Activated T-cell treated with anti-CD3 and anti-CD28 coated beads for 24 hours (primary cell): ENCODE measurements at regions not wholly inside any gene's neighbourhood (a gene's known extent, or its start where the extent isn't known, plus 50 kb on each side); places are given as distances from the start of the nearest gene placed in this dataset.
"Not testable (repeated sequence)": the region's sequence is repeated elsewhere in the genome, so short reads cannot be mapped to it uniquely, and the experiment has no call there.

Source experiments
- DNase-seq: peaks from one replicate; pipeline ENCODE4 v3.0.0-alpha.2; 2020; ENCODE audit warnings: low read depth

DNA sequence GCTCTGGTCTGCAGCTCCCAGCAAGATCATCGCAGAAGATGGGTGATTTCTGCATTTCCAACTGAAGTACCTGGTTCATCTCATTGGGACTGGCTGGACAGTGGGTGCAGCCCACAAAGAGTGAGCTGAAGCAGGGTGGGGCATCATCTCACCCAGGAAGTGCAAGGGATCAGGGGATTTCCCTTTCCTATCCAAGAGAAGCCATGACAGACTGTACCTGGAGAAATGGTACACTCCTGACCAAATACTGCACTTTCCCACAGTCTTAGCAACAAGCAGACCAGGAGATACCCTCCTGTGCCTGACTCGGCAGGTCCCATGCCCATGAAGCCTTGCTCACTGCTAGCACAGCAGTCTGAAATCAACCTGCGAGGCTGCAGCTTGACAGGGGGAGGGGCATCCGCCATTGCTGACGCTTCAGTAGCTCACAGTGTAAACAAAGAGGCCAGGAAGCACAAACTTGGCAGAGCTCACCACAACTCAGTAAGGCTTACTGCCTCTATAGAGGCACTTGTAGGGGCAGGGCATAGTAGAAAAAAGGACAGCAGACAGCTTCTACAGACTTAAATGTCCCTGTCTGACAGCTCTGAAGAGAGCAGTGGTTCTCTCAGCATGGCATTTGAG, 60.5 kb downstream of the AREG start:
- DNase-seq, result not testable (repeated sequence)

DNA sequence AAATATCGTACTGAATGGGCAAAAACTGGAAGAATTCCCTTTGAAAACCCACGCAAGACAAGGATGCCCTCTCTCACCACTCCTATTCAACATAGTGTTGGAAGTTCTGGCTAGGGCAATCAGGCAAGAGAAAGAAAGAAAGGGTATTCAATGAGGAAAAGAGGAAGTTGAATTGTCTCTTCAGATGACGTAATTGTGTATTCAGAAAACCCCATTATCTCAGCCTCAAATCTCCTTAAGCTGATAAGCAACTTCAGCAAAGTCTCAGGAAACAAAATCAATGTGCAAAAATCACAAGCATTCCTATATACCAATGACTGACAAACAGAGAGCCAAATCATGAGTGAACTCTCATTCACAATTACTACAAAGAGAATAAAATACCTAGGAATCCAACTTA, 64.4 kb downstream of the AREG start:
- DNase-seq, result not testable (repeated sequence)

DNA sequence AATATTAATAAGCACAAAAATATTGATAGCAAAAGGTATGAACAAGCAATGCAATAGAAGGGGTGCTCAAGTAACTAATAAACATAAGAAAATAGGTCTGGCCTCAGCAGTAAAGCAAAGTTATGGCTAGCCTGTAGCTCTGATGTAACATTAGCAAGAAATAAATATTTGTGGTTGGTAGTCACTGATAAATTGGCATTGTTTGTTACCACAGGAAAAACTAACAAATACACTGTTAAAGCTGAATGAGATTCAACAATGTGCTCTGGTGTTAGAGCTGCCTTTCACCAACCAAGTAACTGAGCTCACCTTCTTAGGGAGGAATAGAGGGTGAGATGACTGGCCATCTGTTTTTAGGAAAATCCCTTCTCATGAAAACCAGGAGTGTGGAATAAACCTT, 71.4 kb downstream of the AREG start:
- no peak for DNase-seq

DNA sequence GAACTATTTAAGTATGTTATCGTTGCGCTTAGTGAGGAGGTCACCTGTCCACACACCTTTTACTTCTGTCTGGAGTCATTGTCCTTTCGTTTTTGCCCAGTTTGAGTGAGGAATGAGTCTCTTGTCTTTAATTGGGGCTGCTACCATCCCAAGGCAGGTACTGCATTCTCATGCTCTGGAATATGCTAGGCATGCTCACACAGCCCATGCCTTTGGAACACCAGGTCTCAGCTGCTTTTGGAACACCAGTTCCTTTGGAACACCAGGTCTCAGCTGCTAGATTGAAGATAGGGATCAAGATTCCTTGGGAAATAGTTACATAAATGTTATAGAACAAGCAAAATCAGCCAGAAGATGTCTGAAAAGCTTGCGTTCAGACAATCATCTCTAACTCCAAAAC, 73.1 kb downstream of the AREG start:
- DNase-seq, result no peak

DNA sequence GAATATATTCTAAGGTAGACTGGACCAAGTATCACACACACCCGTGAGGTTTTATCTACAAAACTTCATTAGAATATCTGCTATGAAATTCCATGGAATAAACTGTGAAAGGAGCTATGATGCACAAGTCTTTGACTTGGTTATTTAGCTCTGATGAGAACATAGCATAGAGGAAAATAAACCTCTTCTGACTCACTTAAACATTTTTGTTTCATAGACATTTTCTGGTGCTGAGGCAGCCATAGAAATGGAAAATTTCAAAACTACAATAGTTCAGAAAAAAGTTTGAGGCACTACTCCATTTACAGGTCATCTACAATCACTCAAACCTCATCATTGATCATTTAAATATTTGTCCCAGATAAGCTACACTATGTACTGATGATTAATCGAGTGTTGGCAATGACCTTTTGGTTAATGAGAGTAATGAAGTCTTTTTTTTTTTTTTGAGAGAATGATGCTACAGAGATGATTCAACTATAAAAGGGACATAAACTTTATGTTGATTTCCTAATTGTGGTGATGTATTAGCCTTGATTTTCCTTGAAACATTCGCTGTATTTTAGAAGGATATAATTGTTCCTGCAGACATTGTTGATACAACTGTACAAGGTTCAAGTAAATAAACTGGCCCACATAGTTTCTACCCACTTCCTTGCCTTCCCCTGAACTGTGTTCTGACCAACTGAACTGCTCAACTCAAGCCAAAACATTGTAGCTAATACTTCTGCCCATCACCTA, 77.5 kb downstream of the AREG start:
- DNase-seq, result no peak

DNA sequence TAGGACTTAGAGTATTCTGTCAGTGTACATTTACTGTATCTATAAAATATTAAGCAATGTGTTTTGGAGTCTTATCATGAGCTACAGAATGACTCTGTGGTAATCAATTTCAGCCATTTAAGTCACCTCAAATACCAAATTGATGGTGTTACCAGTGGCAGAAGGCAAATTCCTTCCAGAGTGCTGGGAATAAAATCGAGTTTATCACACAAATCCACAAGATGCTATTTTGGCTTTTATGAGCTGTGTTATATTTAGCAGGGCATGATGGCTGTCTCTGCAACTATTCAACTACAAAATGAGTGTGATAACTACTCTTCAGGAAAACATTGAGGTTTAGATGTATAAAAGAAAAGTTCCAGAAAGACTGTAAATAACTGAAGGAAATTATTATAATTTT, 78.2 kb downstream of the AREG start:
- DNase-seq, result no peak

DNA sequence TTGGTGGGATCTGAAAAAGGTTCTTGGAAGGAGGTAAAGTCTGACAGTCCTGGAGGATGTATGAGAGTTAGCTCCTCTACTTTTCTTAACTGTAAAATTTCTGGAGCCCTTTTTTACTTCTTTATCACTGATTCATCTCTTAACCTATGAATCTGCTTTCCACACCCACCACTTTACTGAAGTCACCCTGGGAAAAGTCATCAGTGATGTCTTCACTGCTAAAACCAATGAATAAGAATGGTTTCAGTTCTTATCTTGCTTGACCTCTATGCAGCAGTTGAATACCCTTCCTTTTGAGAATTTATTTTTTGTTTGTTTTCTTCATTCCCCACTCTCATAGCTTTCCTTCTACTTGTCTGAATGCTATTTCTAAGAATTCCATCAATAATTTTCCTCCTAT, 80.0 kb downstream of the AREG start:
- DNase-seq, result no peak

DNA sequence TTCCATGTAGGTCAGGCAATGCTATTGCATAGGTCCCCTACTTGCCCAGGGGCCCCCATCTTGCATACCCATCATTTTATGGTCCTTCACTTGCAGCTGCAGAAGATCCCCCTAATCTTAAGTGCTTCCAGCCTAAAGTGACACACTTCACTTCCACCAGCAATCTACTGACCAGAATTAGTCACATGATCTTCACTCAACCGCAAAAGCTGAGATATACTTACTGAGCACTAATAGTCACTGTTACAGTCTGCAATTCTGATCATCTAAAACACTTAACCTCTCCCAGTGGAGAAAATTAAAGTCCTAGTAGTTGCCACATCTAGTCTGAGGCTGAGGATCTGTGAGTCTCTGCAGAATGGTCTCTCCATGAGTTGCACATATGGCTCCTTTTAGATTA, 82.1 kb downstream of the AREG start:
- DNase-seq, result no peak

DNA sequence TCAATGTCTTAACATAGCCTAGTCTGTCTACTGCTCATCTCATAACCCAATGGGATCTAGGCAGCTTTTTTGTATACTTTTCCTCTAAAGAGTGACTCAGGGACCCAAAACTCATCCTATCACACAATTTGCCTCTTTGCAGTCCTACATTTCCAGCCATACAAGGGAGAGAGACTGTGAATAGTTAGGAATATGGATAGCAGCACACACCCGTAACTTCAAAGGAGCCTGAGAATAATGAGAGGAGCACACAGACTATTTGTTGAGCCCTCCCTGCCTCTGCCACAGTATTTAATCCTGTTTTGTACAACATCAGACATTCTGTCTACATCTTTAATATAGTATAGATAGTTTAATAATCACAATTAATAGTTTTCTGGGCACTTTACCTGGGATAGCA, 83.2 kb downstream of the AREG start:
- DNase-seq, result no peak

DNA sequence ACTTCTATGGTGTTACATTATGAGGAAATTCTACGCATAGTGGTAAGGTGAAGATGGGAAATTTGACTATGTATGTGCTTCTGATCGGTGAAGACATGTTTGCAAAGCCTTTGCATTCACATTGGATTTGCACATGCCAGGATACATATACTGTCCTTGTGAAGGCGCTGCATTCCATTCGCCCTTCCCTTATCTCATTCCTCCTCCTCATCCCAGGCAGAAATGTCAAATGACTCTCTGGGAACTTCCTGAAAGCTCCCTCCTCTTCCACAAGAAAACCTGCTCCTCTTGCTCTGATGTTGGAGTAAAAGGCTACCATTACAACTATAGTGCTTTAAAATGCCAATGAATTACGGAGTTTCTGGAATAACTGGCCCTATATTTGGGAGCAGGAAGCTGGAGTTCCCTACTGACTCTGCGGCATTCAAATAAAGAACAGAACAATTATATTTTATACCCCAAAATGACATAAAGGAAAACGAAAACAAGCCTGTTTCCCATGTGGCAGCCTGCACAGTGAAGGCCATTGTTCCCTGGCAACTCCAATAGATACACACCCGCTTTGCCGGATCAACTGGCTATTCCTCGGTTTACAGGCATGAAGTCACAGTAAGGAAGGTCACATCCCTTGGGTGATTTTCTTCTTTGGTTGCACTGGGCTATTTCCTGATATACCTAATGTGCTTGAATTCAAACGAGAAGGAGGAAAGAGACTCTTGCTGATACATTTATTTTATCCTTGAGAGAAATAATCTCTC, 84.5 kb downstream of the AREG start:
- DNase-seq, result no peak

DNA sequence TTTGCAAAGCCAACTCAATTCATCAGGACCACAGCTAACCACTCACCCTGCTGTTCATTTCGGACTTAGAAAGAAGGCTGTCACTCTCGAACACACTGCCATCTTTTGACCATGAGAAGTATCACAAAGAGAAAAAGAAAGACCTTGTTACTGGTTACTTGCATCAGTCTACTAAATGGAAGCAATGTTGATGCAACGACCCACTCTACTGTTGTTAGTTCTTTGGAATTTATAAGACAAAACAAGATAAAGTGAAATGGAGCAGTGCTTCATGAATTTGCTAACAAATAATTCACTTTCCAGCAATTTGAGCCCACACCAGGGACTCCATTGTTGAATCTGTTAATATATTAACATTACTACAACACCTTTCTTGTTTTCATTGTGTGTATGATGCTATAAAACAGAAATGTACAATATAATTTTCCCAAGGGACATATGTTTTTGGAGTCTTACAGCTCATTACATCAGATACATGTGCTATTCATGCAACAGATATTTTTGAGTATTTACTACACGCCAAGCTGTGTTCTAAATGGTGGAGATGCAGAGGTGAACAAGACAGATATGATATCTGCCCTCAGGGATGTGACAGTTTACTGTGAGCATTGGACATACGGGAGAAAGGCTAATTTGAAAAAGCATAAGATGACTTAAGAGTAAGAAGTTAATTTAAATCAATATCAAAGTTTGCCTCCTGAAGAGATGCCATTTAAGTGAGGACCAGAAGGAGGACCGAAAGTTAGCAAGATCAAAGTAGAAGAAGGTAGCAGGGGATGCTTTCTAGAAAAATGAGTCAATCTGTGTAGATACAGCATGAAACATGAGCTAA, 87.2 kb downstream of the AREG start:
- no peak for DNase-seq

DNA sequence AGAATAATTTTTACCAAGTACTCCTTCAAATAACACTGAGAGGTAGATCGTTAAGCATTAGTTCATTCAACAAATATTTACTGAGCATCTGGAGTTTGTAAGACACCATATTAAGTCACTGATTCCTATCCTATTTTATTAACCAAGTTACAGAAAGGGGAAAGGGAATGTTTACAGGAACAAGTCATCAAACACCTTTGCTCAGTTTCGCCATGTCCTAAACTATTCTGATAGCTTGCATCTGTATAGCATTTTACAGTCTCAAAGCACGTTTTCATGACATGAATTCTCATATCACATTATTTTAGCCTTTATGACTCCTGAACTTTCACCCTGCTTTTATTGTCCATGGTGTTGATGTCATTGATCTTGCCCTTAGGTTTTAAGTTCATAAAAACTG, 89.2 kb downstream of the AREG start:
- no peak for DNase-seq

DNA sequence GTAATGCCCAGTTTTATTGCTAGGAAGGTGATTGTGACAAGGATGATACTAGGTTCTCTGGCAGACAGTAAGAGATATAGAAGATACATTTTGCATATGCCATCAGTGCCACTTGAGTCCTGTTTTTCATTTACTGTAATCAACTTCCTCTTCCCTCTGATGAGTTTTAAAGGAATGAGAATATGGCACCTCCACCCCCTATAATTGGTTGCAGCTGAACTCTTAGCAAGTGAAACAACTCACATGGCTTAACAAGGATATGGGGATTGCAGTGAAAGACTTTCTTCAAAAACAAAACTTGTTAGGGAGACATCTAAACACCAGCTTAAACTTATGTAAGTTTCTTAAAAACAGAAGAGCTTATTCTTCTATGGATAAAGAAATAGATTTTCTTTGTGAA, 90.0 kb downstream of the AREG start:
- DNase-seq, result no peak

DNA sequence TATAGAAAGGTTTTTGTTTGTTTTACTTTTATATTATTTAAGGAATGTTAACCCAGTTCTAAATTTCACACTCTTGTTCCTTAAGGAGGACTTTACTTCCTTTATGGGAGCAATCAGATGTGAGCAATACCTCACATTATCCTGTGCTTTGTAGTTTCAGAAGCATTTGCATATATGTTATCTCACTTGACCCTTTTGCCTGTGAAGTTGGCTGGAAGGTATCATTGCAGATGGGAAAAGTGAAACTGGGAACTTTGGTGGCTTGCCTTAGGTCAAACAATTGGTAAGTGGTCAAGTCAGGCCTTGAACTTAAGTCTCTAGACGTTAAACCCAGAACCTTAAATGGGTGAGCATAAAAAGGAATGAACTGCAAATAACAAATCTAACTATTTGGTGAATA, 90.6 kb downstream of the AREG start:
- no peak for DNase-seq

DNA sequence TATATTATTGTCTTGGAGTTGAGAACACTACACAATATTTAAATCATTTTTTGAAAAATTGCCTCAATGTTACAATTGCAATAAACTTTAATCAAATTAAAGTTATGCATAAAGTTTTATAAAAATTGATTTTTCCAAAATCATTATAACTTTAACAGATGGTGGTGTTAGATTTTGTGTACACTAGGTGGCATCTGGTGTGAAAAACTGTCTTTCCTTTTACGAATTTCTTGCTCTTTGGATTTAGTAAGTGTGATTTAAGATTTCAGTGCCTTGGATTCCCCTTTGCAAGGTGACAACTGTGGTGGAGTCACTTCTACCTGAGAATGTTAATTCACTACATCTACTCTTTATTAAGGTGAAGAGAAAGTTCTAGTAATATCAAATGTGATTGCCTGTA, 91.6 kb downstream of the AREG start:
- DNase-seq, result no peak

DNA sequence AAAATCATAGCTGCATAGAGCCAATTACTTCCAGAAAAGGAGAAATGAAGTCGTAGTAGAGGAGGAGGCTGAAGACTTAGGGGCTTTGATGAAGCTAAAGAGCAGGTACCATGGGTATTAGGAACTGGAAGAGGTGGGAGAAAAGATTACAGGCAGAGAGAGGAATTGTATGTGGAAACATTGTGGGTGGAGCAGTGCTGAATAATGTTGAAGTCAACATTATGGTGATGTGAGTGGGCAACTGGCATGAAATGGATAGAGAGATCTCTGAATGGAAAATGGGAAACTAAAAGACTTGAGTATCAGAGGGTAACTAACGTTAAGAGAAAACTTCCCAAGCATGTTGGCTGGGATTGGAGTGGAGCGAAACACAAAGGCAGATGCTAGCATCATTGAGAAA, 92.5 kb downstream of the AREG start:
- DNase-seq, result no peak

DNA sequence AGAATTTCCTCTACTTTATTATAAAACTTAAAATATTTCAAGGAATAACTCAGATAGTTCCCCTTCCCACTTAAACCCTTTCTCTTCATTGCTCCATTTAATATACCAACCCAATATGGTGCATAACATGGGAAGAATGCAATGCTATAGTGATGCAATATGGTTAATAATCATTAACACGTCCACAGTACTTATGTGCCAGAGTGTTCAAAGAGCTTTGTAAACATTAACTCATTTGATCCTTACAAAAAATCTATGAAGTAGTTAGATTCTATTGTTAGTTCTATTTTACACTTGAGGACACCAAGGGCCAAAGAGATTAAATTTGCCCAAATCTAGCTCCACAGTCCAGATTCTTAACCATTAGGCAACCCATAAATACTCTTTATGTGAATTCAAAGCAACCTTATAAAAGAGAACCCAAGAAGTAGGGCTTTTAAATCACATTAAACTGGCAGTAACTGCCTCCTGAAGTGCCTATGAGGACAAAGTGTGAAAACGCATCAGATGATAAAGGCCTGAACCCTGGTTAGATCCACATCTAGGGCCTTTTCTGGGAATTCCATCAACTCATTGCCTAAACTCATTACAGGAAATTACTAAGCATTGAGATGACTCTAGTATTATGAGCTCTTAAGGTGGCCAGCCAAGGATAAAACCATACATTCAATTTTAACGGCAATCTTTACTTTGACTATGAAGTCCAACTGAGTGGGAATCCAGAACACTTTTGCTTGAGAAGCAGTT, 94.3 kb downstream of the AREG start:
- DNase-seq, result no peak

DNA sequence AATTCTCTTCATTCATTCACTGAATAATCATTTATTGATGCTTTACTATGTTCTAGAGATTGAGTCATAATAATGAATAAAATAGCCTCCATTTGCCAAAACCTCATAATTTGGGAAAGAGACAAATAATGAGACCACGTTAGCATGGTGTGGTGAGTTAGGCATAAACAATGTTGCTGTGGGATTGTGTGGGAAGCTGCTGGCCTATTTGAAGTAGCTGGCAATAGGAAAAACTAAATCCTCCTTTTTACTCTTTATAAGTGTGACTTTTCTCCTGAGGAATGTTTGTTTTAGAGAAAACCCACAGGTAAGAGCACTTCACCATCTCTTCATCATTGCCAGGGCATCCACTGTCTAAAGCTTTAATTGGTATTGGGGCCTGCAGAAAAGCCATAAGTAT, 95.3 kb downstream of the AREG start:
- DNase-seq, result no peak

DNA sequence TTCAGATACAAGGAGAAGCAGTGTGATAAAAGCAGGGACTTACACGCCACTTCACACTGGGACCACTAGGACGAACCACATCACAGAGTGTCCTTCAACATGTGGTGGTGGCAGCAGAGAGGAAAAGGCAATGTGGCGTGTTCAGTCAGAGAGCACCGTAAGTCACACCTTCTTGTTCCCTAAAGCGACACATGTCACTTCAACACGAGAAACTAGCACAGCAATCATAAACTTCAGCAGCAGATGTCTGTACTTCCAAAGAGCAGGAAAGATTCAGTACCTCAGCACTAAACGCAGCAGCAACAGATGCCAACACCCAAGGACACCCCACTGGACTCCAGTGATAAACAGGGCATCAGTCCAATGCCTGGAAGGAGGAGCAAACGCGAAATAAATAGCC, 96.7 kb downstream of the AREG start:
- no peak for DNase-seq

DNA sequence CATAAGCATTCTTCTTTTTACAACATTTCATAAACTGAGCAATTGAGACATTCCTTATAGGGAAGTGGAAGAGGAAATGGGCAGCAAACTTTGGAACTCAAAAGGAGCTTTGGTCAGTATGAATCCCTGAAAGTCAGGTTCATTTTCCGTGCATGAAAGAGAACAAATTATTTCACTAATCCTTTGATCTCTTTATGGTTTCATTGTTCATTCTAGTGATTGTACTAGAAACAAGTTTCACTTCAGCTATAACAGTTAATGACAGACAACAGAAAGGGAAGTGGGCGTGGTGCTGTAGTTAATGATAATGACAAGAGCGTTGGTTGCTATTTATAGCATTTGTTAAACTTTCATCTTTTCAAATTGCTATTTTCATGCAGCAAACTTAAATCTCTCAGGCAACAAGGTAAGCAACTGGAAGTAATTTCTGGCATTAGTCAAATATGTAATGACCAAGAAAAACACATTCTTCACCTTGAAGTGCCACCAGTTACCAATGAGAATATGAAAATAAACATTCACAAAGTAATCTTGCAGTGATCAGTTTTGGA, 98.4 kb downstream of the AREG start:
- DNase-seq, result no peak

DNA sequence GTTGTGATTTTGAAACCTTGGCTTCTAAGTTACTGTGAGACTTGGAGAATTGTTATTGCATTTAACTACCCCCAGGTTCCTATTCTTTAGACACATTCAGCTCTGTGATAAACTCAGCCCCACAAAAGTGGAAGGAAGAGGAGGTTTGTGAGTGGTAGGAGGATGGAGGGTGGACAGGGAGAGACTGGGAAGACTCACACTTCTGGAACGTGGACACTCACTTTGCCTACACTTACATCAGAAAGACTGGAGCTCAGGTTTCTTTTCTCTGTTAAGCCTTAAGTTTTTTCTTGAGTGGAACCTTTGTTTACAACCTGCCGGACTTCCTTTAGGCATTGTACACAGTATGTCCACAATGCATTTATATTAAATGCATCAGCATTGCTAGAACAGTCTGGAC, 99.0 kb downstream of the AREG start:
- DNase-seq, result no peak
